ENCODE measurements at regions not wholly inside any gene's neighbourhood (a gene's known extent, or its start where the extent isn't known, plus 50 kb on each side); places are given as distances from the start of the nearest gene placed in this dataset.
"Not testable (repeated sequence)": the region's sequence is repeated elsewhere in the genome, so short reads cannot be mapped to it uniquely, and the experiment has no call there.

DNA sequence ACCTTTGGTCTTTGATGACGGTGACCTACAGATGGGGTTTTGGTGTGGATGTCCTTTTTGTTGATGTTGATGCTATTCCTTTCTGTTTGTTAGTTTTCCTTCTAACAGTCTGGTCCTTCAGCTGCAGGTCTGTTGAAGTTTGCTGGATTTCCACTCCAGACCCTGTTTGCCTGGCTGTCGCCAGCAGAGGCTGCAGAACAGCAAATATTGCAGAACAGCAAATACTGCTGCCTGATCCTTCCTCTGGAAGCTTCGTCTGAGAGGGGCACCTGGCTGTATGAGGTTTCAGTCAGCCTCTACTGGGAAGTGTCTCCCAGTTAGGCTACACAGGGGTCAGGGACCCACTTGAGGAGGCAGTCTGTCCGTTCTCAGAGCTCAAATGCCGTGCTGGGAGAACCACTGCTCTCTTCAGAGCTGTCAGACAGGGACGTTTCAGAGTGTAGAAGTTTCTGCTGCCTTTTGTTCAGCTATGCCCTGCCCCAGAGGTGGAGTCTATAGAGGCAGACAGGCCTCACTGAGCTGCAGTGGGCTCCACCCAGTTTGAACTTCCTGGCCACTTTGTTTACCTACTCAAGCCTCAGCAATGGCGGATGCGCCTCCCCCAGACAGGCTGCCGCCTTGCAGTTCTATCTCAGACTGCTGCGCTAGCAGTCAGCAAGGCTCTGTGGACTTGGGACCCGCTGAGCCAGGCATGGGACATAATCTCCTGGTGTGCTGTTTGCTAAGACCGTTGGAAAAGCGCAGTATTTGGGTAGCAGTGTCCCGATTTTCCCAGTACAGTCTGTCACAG, 156.4 kb upstream of the NR3C2 start:
- not testable (repeated sequence) for DNase-seq, FAIRE-seq
- 85 to 89% (median 88%) methylated on average over 14 of the region's 14 CpGs for WGBS, 3 donors

DNA sequence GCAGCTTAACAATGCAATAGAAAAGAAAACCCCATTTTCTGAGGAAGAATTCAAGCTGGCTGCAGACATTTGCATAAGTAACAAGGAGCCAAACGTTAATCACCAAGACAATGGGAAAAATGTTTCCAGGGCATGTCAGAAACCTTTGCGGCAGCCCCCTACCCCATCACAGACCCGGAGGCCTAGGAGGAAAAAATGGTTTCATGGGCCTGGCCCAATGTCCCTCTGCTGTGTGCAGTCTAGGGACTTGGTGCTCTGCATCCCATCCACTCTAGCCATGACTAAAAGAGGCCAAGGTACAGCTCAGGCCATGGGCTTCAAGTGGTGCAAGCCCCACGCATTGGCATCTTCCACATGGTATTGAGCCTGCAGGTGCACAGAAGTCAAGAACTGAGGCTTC, 147.0 kb upstream of the NR3C2 start:
- no peak overlapping the region for H3K27ac ChIP-seq (ENCODE audit: low read depth in 1 of 3, low read length in 2 of 3)
- WGBS, 3 donors: 89 to 93% (median 89%) methylated on average over 4 of the region's 4 CpGs
- FAIRE-seq (no peak), DNase-seq (no peak)
- peaks cover 0 to 13% of the 10 kb centered on the region in 2 donors for H3K9me3 ChIP-seq (ENCODE audit: control insufficient read depth in 2 of 2, insufficient read depth in 1 of 2, low read depth in 1 of 2, low read length in 1 of 2)
- no peak overlapping the region for H3K4me3 ChIP-seq (ENCODE audit: low read depth in 1 of 3, low read length in 3 of 3)
- no peaks in the 10 kb centered on the region for H3K36me3 ChIP-seq (ENCODE audit: control insufficient read depth in 3 of 3, insufficient read depth in 2 of 3, low read depth in 1 of 3, low read length in 3 of 3)
- H3K27me3 ChIP-seq (ENCODE audit: control insufficient read depth in 3 of 3, insufficient read depth in 3 of 3, low read length in 3 of 3): no peaks in the 10 kb centered on the region
- no peaks in the 10 kb centered on the region for H3K4me1 ChIP-seq (ENCODE audit: control insufficient read depth in 3 of 3, insufficient read depth in 2 of 3, low read depth in 1 of 3, low read length in 2 of 3)

More for the DNA sequence above, 156.4 kb upstream of the NR3C2 start:
- H3K27ac ChIP-seq (ENCODE audit: low read depth in 1 of 3, low read length in 2 of 3); H3K36me3 ChIP-seq (ENCODE audit: control insufficient read depth in 3 of 3, insufficient read depth in 2 of 3, low read depth in 1 of 3, low read length in 3 of 3); H3K27me3 ChIP-seq (ENCODE audit: control insufficient read depth in 3 of 3, insufficient read depth in 3 of 3, low read length in 3 of 3); H3K4me1 ChIP-seq (ENCODE audit: control insufficient read depth in 3 of 3, insufficient read depth in 2 of 3, low read depth in 1 of 3, low read length in 2 of 3); H3K4me3 ChIP-seq (ENCODE audit: low read depth in 1 of 3, low read length in 3 of 3): not testable (repeated sequence)
- H3K9me3 ChIP-seq (ENCODE audit: control insufficient read depth in 2 of 2, insufficient read depth in 1 of 2, low read depth in 1 of 2, low read length in 1 of 2): peaks cover 0 to 20% of the 10 kb centered on the region in 2 donors

DNA sequence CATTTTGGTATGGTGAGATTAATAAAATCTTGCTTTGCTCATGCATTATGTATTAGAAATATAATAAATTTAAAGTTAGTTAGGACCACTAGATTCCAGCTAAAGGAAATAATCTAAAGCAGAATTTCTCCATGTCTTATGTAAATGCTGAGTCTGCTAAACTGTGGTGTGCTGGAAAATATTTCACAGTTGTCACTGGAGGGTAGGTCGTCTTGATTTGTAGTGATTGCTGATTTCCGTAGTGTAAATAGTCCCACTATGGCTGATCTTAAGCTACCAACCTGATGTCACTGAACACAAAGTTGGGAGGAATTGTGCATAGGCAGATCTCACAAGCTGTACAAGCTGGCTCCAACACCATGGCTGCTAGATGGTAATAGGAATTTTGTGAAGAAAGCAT, 133.4 kb upstream of the NR3C2 start:
- no peaks in the 10 kb centered on the region for H3K27me3 ChIP-seq (ENCODE audit: control insufficient read depth in 3 of 3, insufficient read depth in 3 of 3, low read length in 3 of 3)
- FAIRE-seq (no peak), DNase-seq (no peak)
- no peaks in the 10 kb centered on the region for H3K4me1 ChIP-seq (ENCODE audit: control insufficient read depth in 3 of 3, insufficient read depth in 2 of 3, low read depth in 1 of 3, low read length in 2 of 3)
- no peak overlapping the region for H3K27ac ChIP-seq (ENCODE audit: low read depth in 1 of 3, low read length in 2 of 3)
- H3K9me3 ChIP-seq (ENCODE audit: control insufficient read depth in 2 of 2, insufficient read depth in 1 of 2, low read depth in 1 of 2, low read length in 1 of 2): peaks cover 0 to 1% of the 10 kb centered on the region in 2 donors
- no peaks in the 10 kb centered on the region for H3K36me3 ChIP-seq (ENCODE audit: control insufficient read depth in 3 of 3, insufficient read depth in 2 of 3, low read depth in 1 of 3, low read length in 3 of 3)
- 81 to 87% (median 83%) methylated on average over 2 of the region's 2 CpGs for WGBS, 3 donors
- H3K4me3 ChIP-seq (ENCODE audit: low read depth in 1 of 3, low read length in 3 of 3): no peak overlapping the region

GRCh38 chr4:148574911-148575310, 132.7 kb upstream of the NR3C2 start:
- FAIRE-seq: no peak
- Histone ChIP-seq H3K27me3 (ENCODE audit: control insufficient read depth in 3 of 3, insufficient read depth in 3 of 3, low read length in 3 of 3) (no peaks in the 10 kb centered on the region), H3K4me1 (ENCODE audit: control insufficient read depth in 3 of 3, insufficient read depth in 2 of 3, low read depth in 1 of 3, low read length in 2 of 3) (no peaks in the 10 kb centered on the region), H3K4me3 (ENCODE audit: low read depth in 1 of 3, low read length in 3 of 3) (no peak overlapping the region), H3K9me3 (ENCODE audit: control insufficient read depth in 2 of 2, insufficient read depth in 1 of 2, low read depth in 1 of 2, low read length in 1 of 2) (peaks cover 0 to 1% of the 10 kb centered on the region in 2 donors), H3K27ac (ENCODE audit: low read depth in 1 of 3, low read length in 2 of 3) (no peak overlapping the region), H3K36me3 (ENCODE audit: control insufficient read depth in 3 of 3, insufficient read depth in 2 of 3, low read depth in 1 of 3, low read length in 3 of 3) (no peaks in the 10 kb centered on the region)
- no peak for DNase-seq
- 83 to 86% (median 83%) methylated on average over 6 of the region's 6 CpGs for WGBS, 3 donors

GRCh38 chr4:148574502-148574901, 132.3 kb upstream of the NR3C2 start:
- 58 to 65% (median 63%) methylated on average over 3 of the region's 3 CpGs for WGBS, 3 donors
- H3K36me3 ChIP-seq (ENCODE audit: control insufficient read depth in 3 of 3, insufficient read depth in 2 of 3, low read depth in 1 of 3, low read length in 3 of 3): no peaks in the 10 kb centered on the region
- no peak overlapping the region for H3K27ac ChIP-seq (ENCODE audit: low read depth in 1 of 3, low read length in 2 of 3)
- DNase-seq (no peak), FAIRE-seq (no peak)
- H3K27me3 ChIP-seq (ENCODE audit: control insufficient read depth in 3 of 3, insufficient read depth in 3 of 3, low read length in 3 of 3): no peaks in the 10 kb centered on the region
- no peaks in the 10 kb centered on the region for H3K4me1 ChIP-seq (ENCODE audit: control insufficient read depth in 3 of 3, insufficient read depth in 2 of 3, low read depth in 1 of 3, low read length in 2 of 3)
- H3K4me3 ChIP-seq (ENCODE audit: low read depth in 1 of 3, low read length in 3 of 3): no peak overlapping the region
- peaks cover 0 to 1% of the 10 kb centered on the region in 2 donors for H3K9me3 ChIP-seq (ENCODE audit: control insufficient read depth in 2 of 2, insufficient read depth in 1 of 2, low read depth in 1 of 2, low read length in 1 of 2)

DNA sequence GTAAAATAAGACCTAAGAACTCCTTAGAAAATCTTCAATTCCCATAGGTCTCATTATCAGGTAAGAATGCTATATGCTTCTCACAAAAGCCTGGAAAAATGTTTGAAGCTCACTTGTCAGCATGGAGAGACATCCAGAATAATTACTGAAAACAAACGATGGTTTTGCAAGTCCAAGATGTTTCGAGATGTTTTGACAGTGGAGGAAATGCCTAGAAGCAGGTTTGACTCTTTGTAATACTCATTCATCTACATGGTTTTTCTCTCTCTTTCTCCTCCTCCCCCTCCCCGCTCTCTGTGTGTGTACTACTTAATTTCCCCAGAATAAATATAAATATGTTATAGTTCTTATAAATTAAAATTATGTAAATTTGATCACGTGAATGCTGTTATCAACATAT, 131.9 kb upstream of the NR3C2 start:
- Histone ChIP-seq H3K27ac (ENCODE audit: low read depth in 1 of 3, low read length in 2 of 3) (no peak overlapping the region), H3K4me3 (ENCODE audit: low read depth in 1 of 3, low read length in 3 of 3) (no peak overlapping the region), H3K9me3 (ENCODE audit: control insufficient read depth in 2 of 2, insufficient read depth in 1 of 2, low read depth in 1 of 2, low read length in 1 of 2) (peaks cover 0 to 1% of the 10 kb centered on the region in 2 donors), H3K4me1 (ENCODE audit: control insufficient read depth in 3 of 3, insufficient read depth in 2 of 3, low read depth in 1 of 3, low read length in 2 of 3) (no peaks in the 10 kb centered on the region), H3K36me3 (ENCODE audit: control insufficient read depth in 3 of 3, insufficient read depth in 2 of 3, low read depth in 1 of 3, low read length in 3 of 3) (no peaks in the 10 kb centered on the region), H3K27me3 (ENCODE audit: control insufficient read depth in 3 of 3, insufficient read depth in 3 of 3, low read length in 3 of 3) (no peaks in the 10 kb centered on the region)
- DNase-seq (no peak), FAIRE-seq (no peak)
- WGBS, 3 donors: 72 to 78% (median 74%) methylated on average over 4 of the region's 4 CpGs

GRCh38 chr4:148573296-148573695, 131.1 kb upstream of the NR3C2 start:
- H3K4me1 ChIP-seq (ENCODE audit: control insufficient read depth in 3 of 3, insufficient read depth in 2 of 3, low read depth in 1 of 3, low read length in 2 of 3): no peaks in the 10 kb centered on the region
- H3K9me3 ChIP-seq (ENCODE audit: control insufficient read depth in 2 of 2, insufficient read depth in 1 of 2, low read depth in 1 of 2, low read length in 1 of 2): peaks cover 0 to 1% of the 10 kb centered on the region in 2 donors
- H3K36me3 ChIP-seq (ENCODE audit: control insufficient read depth in 3 of 3, insufficient read depth in 2 of 3, low read depth in 1 of 3, low read length in 3 of 3): no peaks in the 10 kb centered on the region
- no peak overlapping the region for H3K27ac ChIP-seq (ENCODE audit: low read depth in 1 of 3, low read length in 2 of 3)
- no peak for FAIRE-seq
- H3K4me3 ChIP-seq (ENCODE audit: low read depth in 1 of 3, low read length in 3 of 3): no peak overlapping the region
- no peak for DNase-seq
- H3K27me3 ChIP-seq (ENCODE audit: control insufficient read depth in 3 of 3, insufficient read depth in 3 of 3, low read length in 3 of 3): no peaks in the 10 kb centered on the region
- WGBS, 3 donors: 60 to 71% (median 71%) methylated on average over 3 of the region's 3 CpGs

DNA sequence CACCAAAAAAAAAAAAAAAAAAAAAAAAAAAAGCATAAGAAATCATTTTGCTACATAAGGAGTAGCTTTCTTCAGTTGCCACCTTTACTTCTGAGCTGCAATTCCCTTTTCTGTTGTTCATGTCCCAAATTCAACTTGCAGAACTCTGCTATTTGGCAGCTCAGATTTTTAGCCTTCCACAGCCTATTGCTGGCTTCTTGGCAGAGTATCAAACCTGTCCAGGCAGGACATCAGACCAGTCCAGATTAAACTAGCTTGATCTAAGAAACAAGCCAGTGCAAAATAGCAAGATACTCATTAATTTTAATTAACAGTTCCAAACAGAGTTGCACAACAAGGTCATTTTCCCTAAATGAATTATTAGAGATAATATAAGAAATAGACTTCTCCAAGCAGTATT, 123.6 kb upstream of the NR3C2 start:
- H3K4me3 ChIP-seq (ENCODE audit: low read depth in 1 of 3, low read length in 3 of 3): no peak overlapping the region
- H3K9me3 ChIP-seq (ENCODE audit: control insufficient read depth in 2 of 2, insufficient read depth in 1 of 2, low read depth in 1 of 2, low read length in 1 of 2): no peaks in the 10 kb centered on the region
- FAIRE-seq (no peak), DNase-seq (no peak)
- no peaks in the 10 kb centered on the region for H3K27me3 ChIP-seq (ENCODE audit: control insufficient read depth in 3 of 3, insufficient read depth in 3 of 3, low read length in 3 of 3)
- H3K27ac ChIP-seq (ENCODE audit: low read depth in 1 of 3, low read length in 2 of 3): no peak overlapping the region
- H3K36me3 ChIP-seq (ENCODE audit: control insufficient read depth in 3 of 3, insufficient read depth in 2 of 3, low read depth in 1 of 3, low read length in 3 of 3): no peaks in the 10 kb centered on the region
- H3K4me1 ChIP-seq (ENCODE audit: control insufficient read depth in 3 of 3, insufficient read depth in 2 of 3, low read depth in 1 of 3, low read length in 2 of 3): no peaks in the 10 kb centered on the region

GRCh38 chr4:148563684-148564083, 121.5 kb upstream of the NR3C2 start:
- Histone ChIP-seq H3K4me1 (ENCODE audit: control insufficient read depth in 3 of 3, insufficient read depth in 2 of 3, low read depth in 1 of 3, low read length in 2 of 3) (no peaks in the 10 kb centered on the region), H3K9me3 (ENCODE audit: control insufficient read depth in 2 of 2, insufficient read depth in 1 of 2, low read depth in 1 of 2, low read length in 1 of 2) (no peaks in the 10 kb centered on the region), H3K27me3 (ENCODE audit: control insufficient read depth in 3 of 3, insufficient read depth in 3 of 3, low read length in 3 of 3) (no peaks in the 10 kb centered on the region), H3K27ac (ENCODE audit: low read depth in 1 of 3, low read length in 2 of 3) (no peak overlapping the region), H3K36me3 (ENCODE audit: control insufficient read depth in 3 of 3, insufficient read depth in 2 of 3, low read depth in 1 of 3, low read length in 3 of 3) (no peaks in the 10 kb centered on the region), H3K4me3 (ENCODE audit: low read depth in 1 of 3, low read length in 3 of 3) (no peak overlapping the region)
- DNase-seq: no peak
- FAIRE-seq: no peak
- 65 to 68% (median 66%) methylated on average over 3 of the region's 3 CpGs for WGBS, 3 donors
